ENCODE measurements at regions not wholly inside any gene's neighbourhood (a gene's known extent, or its start where the extent isn't known, plus 50 kb on each side); places are given as distances from the start of the nearest gene placed in this dataset.

GRCh38 chr2:158889135-158889853 lies 79.1 kb upstream of the TANC1 start:
- Histone ChIP-seq H3K4me1 (ENCODE audit: control insufficient read depth, extremely low read depth, insufficient read depth, low read length) (no peaks in the 10 kb centered on the region), H3K27ac (ENCODE audit: insufficient read depth, low read depth, low read length) (no peak overlapping the region), H3K36me3 (ENCODE audit: control insufficient read depth in 2 of 2, extremely low read depth in 1 of 2, insufficient read depth in 2 of 2, low read length in 2 of 2) (no peaks in the 10 kb centered on the region), H3K9me1 (replicated peaks; ENCODE audit: control insufficient read depth, extremely low read depth, insufficient read depth, low read length) (no peaks in the 10 kb centered on the region), H3K4me2 (ENCODE audit: insufficient read depth, low read length) (no peak overlapping the region), H3K4me3 (replicated peaks in 1 of 3; ENCODE audit: insufficient read depth in 1 of 3, low read depth in 1 of 3, low read length in 3 of 3) (no peak overlapping the region), H3K9ac (replicated peaks; ENCODE audit: extremely low read depth, insufficient read depth, low read length) (no peak overlapping the region), H4K20me1 (replicated peaks; ENCODE audit: control insufficient read depth, extremely low read depth, insufficient read depth, low read length) (no peaks in the 10 kb centered on the region), H2AFZ (ENCODE audit: low read depth, low read length) (no peak overlapping the region), H3K79me2 (ENCODE audit: control insufficient read depth, insufficient read depth, low read length) (no peaks in the 10 kb centered on the region), H3K9me3 (replicated peaks; ENCODE audit: control insufficient read depth, insufficient read depth, low read length) (no peaks in the 10 kb centered on the region), H3K27me3 (ENCODE audit: control insufficient read depth in 2 of 2, insufficient read depth in 2 of 2, low read length in 2 of 2) (no peaks in the 10 kb centered on the region)
- FAIRE-seq (no peak), DNase-seq (ENCODE audit: low read depth, low spot score) (no peak)
- dilution Hi-C loops (cut with MboI; ENCODE audit: extremely low pct_ligation_motif_present, low sequenced_read_pairs) (no loop called here), intact Hi-C loops (cut with micrococcal nuclease) (no loop called here)
- CTCF ChIA-PET = no interaction called here
- POLR2A ChIA-PET = no interaction called here
- BruUV-seq (replicated peaks) = no TSS peak
- no peak for TF ChIP-seq JUN (IDR thresholded peaks at IDR 0.05; ENCODE audit: borderline replicate concordance, insufficient read depth, insufficient read length, low read depth)

GRCh38 chr2:158890296-158890905 lies 78.0 kb upstream of the TANC1 start:
- no peak overlapping the region for H2AFZ ChIP-seq (ENCODE audit: low read depth, low read length)
- no peaks in the 10 kb centered on the region for H3K27me3 ChIP-seq (ENCODE audit: control insufficient read depth in 2 of 2, insufficient read depth in 2 of 2, low read length in 2 of 2)
- H3K9me1 ChIP-seq (replicated peaks; ENCODE audit: control insufficient read depth, extremely low read depth, insufficient read depth, low read length) = no peaks in the 10 kb centered on the region
- CTCF ChIA-PET = interaction anchor here (0.6 to 2.0 kb wide), 3 partner anchors 228 to 1078 kb away, joined by 3 to 6 read pairs (median 4); no protein-coding TSS in a partner anchor
- H3K9ac ChIP-seq (replicated peaks; ENCODE audit: extremely low read depth, insufficient read depth, low read length) = no peak overlapping the region
- no peak for FAIRE-seq
- no peak overlapping the region for H3K27ac ChIP-seq (ENCODE audit: insufficient read depth, low read depth, low read length)
- H3K79me2 ChIP-seq (ENCODE audit: control insufficient read depth, insufficient read depth, low read length) = no peaks in the 10 kb centered on the region
- H3K36me3 ChIP-seq (ENCODE audit: control insufficient read depth in 2 of 2, extremely low read depth in 1 of 2, insufficient read depth in 2 of 2, low read length in 2 of 2) = no peaks in the 10 kb centered on the region
- H3K4me3 ChIP-seq (replicated peaks in 1 of 3; ENCODE audit: insufficient read depth in 1 of 3, low read depth in 1 of 3, low read length in 3 of 3) = no peak overlapping the region
- POLR2A ChIA-PET = no interaction called here
- TF ChIP-seq FOS (IDR thresholded peaks at IDR 0.05; ENCODE audit: borderline replicate concordance, insufficient read depth, low read length) (no peak), GATA2 (IDR thresholded peaks at IDR 0.05; ENCODE audit: insufficient read depth, insufficient read length, low read depth, low read length) (no peak), POLR2AphosphoS5 (IDR thresholded peaks at IDR 0.05; ENCODE audit: insufficient read depth, low read depth, low read length) (no peak), MYC (IDR thresholded peaks at IDR 0.05; ENCODE audit: low read depth, low read length) (no peak), JUN (IDR thresholded peaks at IDR 0.05; ENCODE audit: borderline replicate concordance, insufficient read depth, insufficient read length, low read depth) (no peak), EZH2 (IDR thresholded peaks at IDR 0.05; ENCODE audit: borderline replicate concordance, low read depth, low read length, severe bottlenecking) (no peak), POLR2A (IDR thresholded peaks at IDR 0.05; ENCODE audit: low read depth, low read length) (no peak)
- TF ChIP-seq, protein P1, sequence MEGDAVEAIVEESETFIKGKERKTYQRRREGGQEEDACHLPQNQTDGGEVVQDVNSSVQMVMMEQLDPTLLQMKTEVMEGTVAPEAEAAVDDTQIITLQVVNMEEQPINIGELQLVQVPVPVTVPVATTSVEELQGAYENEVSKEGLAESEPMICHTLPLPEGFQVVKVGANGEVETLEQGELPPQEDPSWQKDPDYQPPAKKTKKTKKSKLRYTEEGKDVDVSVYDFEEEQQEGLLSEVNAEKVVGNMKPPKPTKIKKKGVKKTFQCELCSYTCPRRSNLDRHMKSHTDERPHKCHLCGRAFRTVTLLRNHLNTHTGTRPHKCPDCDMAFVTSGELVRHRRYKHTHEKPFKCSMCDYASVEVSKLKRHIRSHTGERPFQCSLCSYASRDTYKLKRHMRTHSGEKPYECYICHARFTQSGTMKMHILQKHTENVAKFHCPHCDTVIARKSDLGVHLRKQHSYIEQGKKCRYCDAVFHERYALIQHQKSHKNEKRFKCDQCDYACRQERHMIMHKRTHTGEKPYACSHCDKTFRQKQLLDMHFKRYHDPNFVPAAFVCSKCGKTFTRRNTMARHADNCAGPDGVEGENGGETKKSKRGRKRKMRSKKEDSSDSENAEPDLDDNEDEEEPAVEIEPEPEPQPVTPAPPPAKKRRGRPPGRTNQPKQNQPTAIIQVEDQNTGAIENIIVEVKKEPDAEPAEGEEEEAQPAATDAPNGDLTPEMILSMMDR (IDR thresholded peaks at IDR 0.05; ENCODE audit: extremely low read depth in 1 of 2, insufficient read depth in 1 of 2, low read depth in 1 of 2, low read length in 2 of 2) = no peak
- TF ChIP-seq, protein P2, sequence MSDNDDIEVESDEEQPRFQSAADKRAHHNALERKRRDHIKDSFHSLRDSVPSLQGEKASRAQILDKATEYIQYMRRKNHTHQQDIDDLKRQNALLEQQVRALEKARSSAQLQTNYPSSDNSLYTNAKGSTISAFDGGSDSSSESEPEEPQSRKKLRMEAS (IDR thresholded peaks at IDR 0.05; ENCODE audit: insufficient read depth, insufficient read length) = no peak
- DNase-seq (ENCODE audit: low read depth, low spot score) = no peak
- no peaks in the 10 kb centered on the region for H4K20me1 ChIP-seq (replicated peaks; ENCODE audit: control insufficient read depth, extremely low read depth, insufficient read depth, low read length)
- no peaks in the 10 kb centered on the region for H3K4me1 ChIP-seq (ENCODE audit: control insufficient read depth, extremely low read depth, insufficient read depth, low read length)
- H3K9me3 ChIP-seq (replicated peaks; ENCODE audit: control insufficient read depth, insufficient read depth, low read length) = no peaks in the 10 kb centered on the region
- BruUV-seq (replicated peaks) = no TSS peak
- intact Hi-C loops (cut with micrococcal nuclease) = no loop called here
- dilution Hi-C loops (cut with MboI; ENCODE audit: extremely low pct_ligation_motif_present, low sequenced_read_pairs) = no loop called here
- no peak overlapping the region for H3K4me2 ChIP-seq (ENCODE audit: insufficient read depth, low read length)

All from endothelial cell of umbilical vein (primary cell).